Activated CD8-positive, alpha-beta memory T cell treated with anti-CD3 and anti-CD28 coated beads for 4 hours (primary cell): ENCODE measurements at regions not wholly inside any gene's neighbourhood (a gene's known extent, or its start where the extent isn't known, plus 50 kb on each side); places are given as distances from the start of the nearest gene placed in this dataset.

Source experiments
- DNase-seq, 2 donors: peaks; one replicate each; pipeline ENCODE4 v3.0.0-alpha.2; 2020; ENCODE audit warnings: low read depth in 2 of 2

DNA sequence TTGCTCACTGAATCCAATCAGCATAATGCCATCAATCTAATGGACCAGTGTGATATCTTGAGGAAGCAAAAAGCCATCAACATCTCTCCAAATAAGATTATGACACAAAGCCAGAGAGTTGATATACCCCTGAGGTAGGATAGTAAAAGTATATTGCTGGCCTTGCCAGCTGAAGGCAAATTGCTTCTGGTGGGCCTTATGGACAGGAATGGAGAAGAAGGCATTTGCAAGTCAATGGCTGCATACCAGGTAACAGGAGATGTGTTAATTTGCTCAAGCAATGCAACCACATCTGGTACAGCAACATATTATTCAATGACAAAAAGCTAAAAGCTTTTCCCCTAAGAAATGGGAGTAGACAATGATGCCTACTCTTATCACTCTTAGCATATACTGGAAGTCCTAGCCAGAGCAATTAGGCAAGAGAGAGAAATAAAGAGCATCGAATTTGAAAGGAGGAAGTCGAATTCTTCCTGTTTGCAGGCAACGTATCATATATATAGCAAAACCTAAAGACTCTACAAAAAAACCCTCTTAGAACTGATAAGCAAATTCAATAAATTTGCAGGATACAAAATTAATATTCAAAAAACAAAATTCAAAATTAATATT lies 216.1 kb upstream of the RASA1 start:
- no peak for DNase-seq

DNA sequence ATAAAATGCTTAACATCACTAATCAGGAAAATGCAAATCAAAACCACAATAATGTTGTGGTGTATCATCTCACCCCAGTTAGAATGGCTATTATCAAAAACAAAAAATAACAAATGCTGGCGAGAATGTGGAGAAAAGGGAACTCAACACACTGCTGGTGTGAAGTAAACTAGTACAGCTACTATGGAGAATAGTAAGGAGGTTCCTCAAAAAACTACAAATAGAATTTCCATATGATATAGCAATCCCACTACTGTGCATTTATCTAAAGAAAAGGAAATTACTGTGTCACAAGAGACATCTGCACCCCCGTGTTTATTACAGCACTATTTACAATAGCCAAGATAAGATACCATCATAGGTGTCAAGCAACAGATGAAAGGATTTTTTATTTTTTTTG lies 214.5 kb upstream of the RASA1 start:
- no peak for DNase-seq

DNA sequence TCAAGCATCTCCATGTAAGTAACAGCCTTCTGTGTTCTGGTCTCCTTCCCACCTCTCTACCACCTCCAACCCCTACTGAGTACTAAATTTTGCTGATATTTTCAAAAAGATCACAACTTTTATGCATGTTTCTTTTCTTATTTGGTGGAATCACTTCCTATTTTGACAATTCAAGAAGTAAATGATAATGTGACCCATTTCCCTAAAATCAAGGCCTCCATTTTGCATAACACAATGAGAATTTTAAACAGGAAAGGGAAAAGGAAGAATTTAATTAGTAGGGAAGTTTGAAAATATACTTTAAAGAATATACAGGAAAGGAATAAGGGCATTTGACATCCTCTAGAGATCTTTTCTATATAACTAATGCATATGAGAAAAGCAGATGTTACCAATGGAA lies 212.9 kb upstream of the RASA1 start:
- DNase-seq = no peak

DNA sequence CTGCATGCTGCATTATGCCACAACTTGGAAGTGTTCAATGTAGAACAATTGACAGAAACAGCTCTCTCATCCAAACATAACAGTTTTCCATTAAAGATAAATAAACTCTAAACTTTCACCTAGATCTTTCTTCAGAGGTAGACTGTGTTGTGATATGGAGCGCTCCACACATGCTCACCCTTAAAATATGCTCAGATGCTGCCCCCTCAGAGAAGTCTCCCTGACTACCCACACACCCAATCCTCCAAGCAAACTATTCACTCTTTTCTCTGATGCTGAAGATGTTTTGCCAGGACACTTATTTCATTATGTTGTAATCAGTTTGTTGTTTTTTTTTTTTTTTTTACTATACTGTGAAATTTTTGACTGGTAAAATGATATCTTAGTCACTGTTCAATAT lies 206.6 kb upstream of the RASA1 start:
- no peak for DNase-seq

DNA sequence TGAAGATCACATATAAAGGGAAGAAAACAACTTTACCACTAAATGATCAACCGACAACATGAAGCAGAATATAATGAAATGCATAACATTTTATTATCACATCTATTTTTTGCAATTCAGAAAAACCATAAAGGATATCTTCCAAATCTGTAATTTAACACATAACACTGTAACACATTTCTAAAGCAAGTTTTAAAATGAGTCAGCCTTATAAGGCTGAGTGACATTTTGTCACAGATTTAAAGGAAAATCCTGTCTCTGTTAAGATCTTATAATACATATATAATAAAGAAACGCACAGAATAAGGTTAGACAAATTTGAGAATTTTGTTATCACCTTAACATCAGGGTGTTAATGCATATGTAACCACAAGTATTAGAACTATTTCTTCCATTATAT lies 198.4 kb upstream of the RASA1 start:
- no peak for DNase-seq

DNA sequence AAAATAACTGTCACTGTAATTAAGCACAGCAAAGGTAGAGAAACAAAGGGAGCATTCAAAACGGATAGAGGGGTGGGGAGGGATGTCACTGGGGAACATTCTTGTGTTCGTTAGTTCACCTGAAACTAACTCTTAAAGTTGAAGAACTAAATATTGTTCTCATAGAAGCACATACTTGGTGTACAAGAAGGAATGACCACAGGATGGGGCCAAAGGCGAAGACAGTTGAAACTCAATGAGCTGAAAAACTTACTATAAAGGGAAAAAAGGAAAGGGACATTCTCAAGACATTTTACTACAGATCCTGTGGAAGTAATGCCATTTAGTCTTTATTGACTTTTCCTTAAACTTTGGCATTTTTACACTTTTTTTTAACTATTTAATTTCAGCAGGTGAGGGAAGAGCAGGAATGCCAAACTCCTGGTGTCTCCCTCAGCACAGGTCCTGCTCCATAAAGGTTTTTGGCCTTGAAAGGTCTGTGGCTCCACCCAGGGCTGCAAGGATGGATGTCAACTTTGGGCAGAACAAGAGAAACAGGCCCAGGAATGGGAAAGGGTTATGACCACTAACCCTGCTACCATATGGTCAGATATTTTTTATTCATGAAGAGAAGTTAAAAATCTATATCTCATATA lies 197.6 kb upstream of the RASA1 start:
- DNase-seq = no peak

DNA sequence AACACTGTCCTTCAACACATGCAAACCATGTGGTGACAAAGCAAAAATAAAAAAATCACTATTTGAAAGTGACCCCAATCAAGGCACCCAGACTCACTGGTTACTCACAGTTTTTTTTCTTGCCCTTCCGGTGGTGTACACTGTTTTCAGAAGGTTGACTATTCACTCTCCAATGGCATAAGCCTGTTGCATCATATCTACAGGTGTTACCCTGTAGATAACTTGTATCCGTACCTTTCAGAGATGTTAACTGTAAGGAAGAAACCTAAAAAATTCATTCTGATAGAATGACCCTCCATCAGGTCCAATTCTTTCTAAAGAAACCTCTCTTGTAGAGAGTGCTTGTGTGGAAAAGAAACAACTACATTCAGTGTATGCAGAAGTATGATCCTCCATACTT lies 193.6 kb upstream of the RASA1 start:
- DNase-seq = no peak

DNA sequence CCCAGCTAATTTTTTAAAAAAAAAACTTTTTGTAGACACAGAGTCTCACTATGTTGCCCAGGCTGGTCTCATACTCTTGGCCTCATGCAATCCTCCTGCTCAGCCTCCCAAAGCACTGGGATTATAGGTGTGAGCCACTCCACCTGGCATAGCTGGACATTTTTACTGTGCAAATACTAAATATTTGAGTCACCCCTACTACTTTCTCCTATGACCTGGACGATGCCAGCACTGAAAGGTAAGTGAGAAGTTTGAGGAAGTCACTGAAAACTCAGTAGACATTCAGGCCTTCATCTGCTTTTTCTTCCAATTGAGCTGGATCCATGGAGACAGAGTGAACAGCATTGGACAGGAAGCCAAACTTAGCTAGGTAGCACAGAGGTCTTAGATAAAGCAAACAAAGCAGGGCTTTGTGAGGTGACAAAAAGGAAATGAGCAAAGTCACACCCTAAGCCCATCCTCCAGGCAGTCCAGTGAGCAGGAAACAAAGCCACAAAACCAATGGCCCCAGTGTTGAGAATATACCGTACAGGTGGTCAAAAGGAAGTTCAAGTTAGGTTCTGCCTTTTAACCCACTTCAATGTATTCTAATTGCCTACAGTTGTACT lies 192.6 kb upstream of the RASA1 start:
- no peak for DNase-seq

DNA sequence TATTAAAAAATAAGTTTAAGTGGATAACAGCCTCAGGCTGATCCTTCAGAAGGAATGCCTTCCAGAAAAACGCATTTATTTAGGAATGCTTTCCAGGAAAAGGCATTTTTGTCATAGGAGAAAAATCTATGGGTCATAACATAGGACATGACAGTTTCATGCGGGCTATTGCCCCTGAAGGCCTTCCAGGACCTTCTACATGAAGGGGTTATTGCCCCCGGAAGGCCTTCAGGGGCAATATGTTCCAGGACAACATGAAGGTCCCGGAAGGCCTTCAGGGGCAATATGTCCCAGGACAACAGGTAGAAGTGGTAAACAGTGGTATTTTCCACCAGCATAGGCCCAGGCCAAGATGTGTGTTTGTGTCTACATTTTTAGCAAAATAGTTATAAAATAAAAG lies 191.3 kb upstream of the RASA1 start:
- DNase-seq = no peak

DNA sequence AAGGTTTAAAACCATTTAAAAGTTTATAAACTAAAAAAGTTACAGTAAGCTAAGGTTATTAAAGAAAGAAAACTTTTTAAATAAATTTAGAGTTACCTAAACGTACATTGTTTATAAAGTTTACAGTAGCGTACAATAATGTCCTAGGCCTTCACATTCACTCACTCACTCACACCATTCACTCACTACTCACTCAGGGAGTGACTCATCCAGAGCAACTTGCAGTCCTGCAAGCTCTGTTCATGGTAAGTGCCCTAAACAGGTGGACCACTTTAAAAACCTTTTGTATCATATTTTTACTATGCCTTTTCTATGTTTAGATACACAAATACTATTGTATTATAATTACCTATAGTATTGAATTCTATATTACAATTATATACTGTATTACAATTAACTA lies 190.8 kb upstream of the RASA1 start:
- DNase-seq = no peak

DNA sequence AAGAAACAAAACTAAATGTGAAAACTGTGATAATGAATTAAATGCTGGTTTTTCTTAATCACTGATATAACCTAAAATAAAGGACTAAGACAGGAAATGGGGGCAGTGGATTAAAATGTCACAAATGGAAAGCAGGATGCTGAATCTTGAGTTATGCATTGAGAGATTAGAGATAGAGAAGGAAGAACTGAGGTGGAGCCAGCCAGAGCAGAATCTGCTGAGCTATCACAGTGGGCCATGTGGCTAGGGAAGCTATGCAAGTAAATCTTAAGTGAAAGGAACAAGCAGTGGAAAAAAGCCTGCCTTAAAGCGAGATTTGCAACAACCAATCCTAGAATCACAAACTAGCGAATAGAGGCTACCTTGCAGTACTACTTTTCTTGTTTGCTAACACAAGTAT lies 188.5 kb upstream of the RASA1 start:
- DNase-seq = no peak

DNA sequence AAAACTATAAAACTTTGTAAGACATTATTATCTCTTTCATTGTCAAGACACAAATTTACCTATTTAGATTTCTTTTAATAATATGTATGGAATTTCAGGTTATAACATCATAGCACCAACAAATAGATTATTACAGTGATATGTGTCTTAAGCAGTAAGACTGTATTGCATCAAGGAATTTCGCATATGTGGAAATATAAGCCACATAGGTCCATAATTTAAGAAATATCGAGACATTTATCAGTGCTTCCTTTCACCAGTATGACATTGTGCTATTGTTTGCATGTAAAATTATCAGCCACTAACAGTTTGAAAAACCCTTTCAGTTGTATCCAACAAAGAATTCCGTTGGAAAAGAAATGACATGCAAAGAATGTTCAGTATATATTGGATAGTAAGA lies 186.7 kb upstream of the RASA1 start:
- no peak for DNase-seq

DNA sequence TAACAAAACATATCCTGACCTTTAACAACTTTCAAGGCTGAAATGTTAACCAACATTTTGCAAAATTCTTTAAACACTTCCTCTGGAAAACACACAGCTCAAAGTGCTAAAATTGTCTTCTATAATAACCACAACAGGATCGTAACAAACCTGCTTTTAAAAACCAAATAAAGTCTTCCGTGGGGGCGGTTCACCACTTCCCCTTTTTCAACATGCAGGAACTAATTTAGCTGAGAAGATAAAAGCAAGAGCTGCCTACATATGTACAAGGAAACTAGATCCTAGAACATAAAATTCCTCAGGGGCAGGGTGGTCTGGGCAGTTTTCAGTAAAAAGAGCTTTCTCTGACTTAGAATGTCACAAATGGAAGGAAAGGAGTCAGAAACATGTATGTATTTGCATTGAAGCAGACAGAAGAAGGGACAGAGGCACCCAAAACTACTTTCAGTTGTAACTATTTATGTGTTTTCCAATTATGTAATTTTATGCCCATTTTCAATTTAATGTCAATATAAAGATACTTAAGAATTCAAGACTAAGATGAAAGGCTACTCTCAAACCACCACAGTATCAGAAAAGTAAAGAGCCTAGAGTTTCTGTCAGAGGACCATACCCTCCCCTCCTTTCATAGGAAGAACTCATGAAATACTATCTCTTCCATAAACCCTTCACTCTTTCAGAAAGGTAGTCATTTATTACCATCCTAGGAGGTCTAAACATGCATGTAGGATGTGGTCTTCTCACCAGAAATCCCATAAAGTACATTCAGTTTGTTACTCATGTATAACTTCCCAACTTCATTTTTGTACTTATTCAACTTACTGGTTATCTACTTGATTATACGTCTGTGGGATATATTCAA lies 185.9 kb upstream of the RASA1 start:
- DNase-seq = peak in 1 of 2 donors; percentile 31

DNA sequence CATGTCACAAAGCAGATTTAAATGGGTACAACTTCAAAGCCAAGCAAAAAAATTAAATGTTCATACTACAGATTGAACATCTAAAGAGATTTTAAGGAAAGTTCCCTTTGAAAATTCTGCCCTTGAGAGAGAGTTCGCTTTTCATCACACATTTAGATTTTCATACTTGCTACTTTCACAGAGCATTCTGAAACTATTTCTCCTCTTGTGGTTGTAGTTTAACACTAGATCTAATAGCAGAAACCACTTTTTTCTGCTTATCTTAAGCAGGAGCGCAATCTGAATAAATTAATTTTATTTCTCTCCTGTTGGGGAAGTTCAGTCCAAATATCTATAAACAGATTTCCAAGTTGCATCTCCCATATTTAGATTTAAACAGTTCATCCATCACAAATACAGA lies 173.3 kb upstream of the RASA1 start:
- no peak for DNase-seq

DNA sequence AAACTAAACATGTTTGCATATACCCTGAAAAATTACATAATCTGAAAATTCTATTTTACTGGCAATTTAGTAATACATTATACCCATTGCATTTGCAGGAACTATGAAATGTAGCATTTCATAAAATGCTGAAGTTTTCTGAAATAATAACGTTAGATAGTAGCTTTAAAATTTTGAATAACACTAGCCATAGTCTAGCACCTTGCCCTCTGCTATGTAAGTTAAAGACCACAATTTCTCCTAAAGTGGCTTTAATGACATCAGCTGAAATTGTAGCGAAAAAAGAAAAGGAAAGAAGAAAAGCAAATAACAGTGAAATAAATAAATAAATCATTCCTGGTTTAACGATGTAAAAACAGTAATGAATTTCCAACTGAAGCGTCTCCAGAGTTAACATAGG lies 172.8 kb upstream of the RASA1 start:
- DNase-seq = no peak

DNA sequence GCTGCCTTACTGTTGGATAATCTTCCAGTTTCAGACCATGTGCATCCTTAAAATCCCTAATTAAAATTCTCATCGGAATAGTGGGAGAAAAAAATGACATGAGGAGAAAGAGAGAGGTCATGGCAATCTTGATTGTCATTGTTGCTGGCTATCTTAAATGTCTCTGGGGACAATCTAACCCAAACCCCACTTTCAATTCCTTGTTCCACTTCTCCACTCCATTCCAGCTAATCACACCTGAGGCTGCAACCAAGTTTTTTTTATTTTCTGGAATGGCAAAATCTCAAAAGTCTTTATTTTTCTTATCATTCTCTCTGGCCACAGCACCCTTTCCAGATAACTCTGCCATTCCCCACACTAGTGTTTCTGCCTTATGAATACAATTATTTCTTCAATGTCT lies 171.9 kb upstream of the RASA1 start:
- no peak for DNase-seq

DNA sequence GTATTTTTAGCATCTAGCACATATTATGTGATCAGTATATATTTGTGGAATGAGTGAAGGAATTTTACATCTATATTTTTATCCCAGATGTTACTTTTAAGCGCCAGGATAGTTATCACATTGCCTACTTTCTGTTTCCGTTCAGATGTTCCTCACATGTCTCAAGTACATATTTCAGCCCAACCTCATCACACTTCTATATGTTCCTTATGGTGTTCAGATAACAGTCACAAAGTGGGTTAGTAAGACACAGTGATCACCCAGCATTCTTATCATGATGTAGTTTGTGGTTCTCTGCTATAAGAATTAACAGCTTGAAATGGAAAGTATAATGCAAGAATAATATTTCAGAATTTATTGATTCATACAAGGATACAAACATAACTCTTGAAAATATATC lies 170.0 kb upstream of the RASA1 start:
- no peak for DNase-seq

DNA sequence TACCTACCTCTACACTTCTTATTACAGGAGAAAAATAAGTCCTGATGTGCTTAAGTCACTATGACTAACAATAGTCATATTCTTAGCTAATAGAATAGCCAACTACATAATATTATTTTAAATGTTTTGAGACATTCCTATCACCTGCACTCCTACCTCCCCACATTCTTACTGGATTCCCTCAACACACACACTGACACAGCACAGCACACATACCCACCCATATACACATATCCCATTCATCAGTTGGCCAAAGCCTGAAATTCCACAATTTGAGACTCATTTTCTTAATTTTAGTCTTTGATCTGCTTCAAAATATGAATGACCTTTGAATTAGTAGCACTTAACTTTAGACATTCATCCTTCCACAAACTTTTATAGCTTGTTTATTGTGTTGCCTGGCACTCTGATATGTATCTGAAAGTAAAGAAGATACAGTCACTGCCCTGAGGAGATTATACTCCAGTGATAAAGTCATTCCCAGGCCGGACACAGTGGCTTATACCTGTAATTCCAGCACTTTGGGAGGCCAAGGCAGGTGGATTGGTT lies 168.3 kb upstream of the RASA1 start:
- no peak for DNase-seq

DNA sequence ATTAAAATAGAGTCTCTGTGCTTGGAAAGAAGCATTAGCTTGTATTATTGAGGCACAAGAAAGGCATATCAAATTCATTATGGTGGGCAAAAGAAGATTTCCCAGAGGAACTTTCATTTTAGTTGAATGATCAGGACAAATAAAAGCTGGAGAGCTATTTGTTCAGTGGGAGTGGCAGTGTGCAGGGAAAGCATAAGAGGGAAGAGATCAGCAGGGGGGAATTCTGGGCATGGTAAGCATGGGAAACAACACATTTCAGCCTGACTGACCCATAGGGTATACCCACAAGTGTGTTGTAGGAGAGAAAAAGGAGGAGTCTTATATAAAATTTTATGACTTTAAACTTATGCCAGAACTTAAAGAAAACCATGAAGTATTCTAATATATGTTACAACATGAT lies 167.7 kb upstream of the RASA1 start:
- DNase-seq = no peak

DNA sequence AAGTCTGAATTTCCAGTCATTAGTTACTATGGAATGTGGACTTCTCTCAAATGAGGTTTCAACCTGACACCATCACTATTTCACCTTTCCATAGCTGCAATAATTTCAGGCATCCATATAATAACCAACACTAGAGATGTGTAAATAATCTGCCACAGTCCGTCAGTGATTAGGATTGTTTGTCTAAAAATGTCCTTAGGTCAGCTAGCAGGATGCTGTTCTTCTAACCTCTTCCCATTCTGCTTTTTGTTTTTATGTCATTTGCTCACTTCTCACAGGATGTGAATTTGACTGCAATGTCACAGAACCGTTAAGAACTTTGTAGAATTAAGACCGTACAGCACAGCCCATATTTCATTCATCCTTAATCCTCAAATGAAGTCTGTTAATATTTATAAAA lies 166.4 kb upstream of the RASA1 start:
- DNase-seq = no peak

DNA sequence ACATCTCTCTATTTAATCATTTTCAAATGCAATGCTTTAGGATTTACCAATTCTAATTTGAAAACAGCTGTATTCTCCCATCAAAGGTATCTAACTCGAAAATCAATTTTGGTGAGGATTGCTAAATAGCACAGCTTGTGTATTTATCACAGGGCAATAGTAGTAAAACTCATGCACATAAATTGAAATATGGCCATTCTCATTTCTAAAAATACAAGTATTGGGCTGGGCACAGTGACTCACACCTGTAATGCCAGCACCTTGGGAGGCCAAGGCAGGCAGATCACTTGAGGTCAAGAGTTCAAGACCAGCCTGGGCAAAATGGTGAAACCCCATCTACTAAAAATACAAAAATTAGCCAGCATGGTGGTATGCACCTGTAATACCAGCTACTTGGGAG lies 164.8 kb upstream of the RASA1 start:
- no peak for DNase-seq

DNA sequence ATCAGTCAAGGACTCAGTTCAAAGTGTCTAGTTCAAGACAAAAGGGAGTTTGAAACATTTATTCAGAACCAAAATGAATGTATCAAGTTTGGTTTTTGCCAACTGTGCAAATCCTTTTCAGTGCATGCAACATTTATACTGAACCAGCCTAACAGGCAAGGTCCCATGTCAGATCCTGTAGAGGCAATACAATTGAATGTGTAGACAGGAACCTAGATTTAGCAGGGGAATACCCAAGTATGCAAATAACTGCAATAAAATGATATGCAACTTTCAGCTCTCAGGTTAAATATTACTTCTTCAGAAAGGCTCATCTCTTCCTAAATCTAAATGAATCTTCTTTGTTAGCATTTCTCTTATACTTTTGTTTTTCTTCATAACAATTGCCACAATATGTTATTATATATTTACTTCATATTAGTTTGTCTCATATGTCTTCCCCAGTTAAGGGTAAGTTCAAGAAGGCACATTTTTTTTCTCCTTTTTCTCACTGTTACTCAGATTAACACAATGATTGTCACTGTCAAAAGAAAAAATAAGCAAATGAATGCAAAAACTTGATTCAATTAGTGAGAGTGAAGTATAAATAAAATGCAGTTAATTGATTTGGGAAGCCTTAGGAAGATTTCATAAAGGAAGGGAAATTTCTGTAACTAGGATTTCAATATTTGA lies 163.9 kb upstream of the RASA1 start:
- DNase-seq = no peak
